ENCODE measurements at regions not wholly inside any gene's neighbourhood (a gene's known extent, or its start where the extent isn't known, plus 50 kb on each side); places are given as distances from the start of the nearest gene placed in this dataset.
"Not testable (repeated sequence)": the region's sequence is repeated elsewhere in the genome, so short reads cannot be mapped to it uniquely, and the experiment has no call there.

GRCh38 chr2:205867371-205867770 is 185.1 kb downstream of the NRP2 start:
- DNase-seq (ENCODE audit: low spot score): no peak
- no peak for TF ChIP-seq CTCF (IDR thresholded peaks at IDR 0.05)

GRCh38 chr2:205865905-205866441 is 183.7 kb downstream of the NRP2 start:
- ATAC-seq (ENCODE audit: low FRiP score): no peak
- DNase-seq (ENCODE audit: low spot score): no peak
- TF ChIP-seq CTCF (IDR thresholded peaks at IDR 0.05): no peak

More at GRCh38 chr2:205867371-205867770, 185.1 kb downstream of the NRP2 start:
- no peak for ATAC-seq (ENCODE audit: low FRiP score)

GRCh38 chr2:205865056-205865455 is 182.8 kb downstream of the NRP2 start:
- TF ChIP-seq CTCF (IDR thresholded peaks at IDR 0.05): no peak
- DNase-seq (ENCODE audit: low spot score): no peak
- no peak for ATAC-seq (ENCODE audit: low FRiP score)

- ATAC-seq (ENCODE audit: low FRiP score): no peak
- no peak for TF ChIP-seq CTCF (IDR thresholded peaks at IDR 0.05)
- DNase-seq (ENCODE audit: low spot score): no peak
Measured at GRCh38 chr2:205864491-205864890, 182.2 kb downstream of the NRP2 start.

- not testable (repeated sequence) for ATAC-seq (ENCODE audit: low FRiP score); DNase-seq (ENCODE audit: low spot score)
Measured at GRCh38 chr2:205862761-205863160, 180.5 kb downstream of the NRP2 start.

- ATAC-seq (ENCODE audit: low FRiP score): no peak
- no peak for DNase-seq (ENCODE audit: low spot score)
- TF ChIP-seq CTCF (IDR thresholded peaks at IDR 0.05): no peak
Measured at GRCh38 chr2:205860885-205861284, 178.6 kb downstream of the NRP2 start.

- no peak for TF ChIP-seq CTCF (IDR thresholded peaks at IDR 0.05)
- DNase-seq (ENCODE audit: low spot score): no peak
- ATAC-seq (ENCODE audit: low FRiP score): no peak
Measured at GRCh38 chr2:205860181-205860580, 177.9 kb downstream of the NRP2 start.

Data from omental fat pad (tissue), 3 donors.